ENCODE measurements at regions not wholly inside any gene's neighbourhood (a gene's known extent, or its start where the extent isn't known, plus 50 kb on each side); places are given as distances from the start of the nearest gene placed in this dataset.
"Not testable (repeated sequence)": the region's sequence is repeated elsewhere in the genome, so short reads cannot be mapped to it uniquely, and the experiment has no call there.

GRCh38 chr3:91348064-91348463 is 2240.6 kb downstream of the EPHA3 start:
- not testable (repeated sequence) for ATAC-seq; DNase-seq (ENCODE audit: low spot score)

- ATAC-seq; DNase-seq (ENCODE audit: low spot score): not testable (repeated sequence)
Measured at GRCh38 chr3:91349072-91349471, 2241.7 kb downstream of the EPHA3 start.

- ATAC-seq; DNase-seq (ENCODE audit: low spot score): not testable (repeated sequence)
Measured at GRCh38 chr3:91352161-91352560, 2244.7 kb downstream of the EPHA3 start.

GRCh38 chr3:91359278-91359677 is 2251.9 kb downstream of the EPHA3 start:
- ATAC-seq; DNase-seq (ENCODE audit: low spot score): not testable (repeated sequence)

GRCh38 chr3:91383100-91383894 is 2275.9 kb downstream of the EPHA3 start:
- not testable (repeated sequence) for DNase-seq (ENCODE audit: low spot score); ATAC-seq

GRCh38 chr3:91403938-91404337 is 2296.5 kb downstream of the EPHA3 start:
- not testable (repeated sequence) for ATAC-seq; DNase-seq (ENCODE audit: low spot score)

GRCh38 chr3:91442063-91442462 is 2334.6 kb downstream of the EPHA3 start:
- DNase-seq (ENCODE audit: low spot score) = not testable (repeated sequence)
- ATAC-seq = peak; percentile 45

GRCh38 chr3:91442483-91442882 is 2335.1 kb downstream of the EPHA3 start:
- ATAC-seq; DNase-seq (ENCODE audit: low spot score): not testable (repeated sequence)

- not testable (repeated sequence) for ATAC-seq; DNase-seq (ENCODE audit: low spot score)
Measured at GRCh38 chr3:91448379-91448778, 2341.0 kb downstream of the EPHA3 start.

- not testable (repeated sequence) for ATAC-seq; DNase-seq (ENCODE audit: low spot score)
Measured at GRCh38 chr3:91466517-91466916, 2359.1 kb downstream of the EPHA3 start.

- DNase-seq (ENCODE audit: low spot score); ATAC-seq: not testable (repeated sequence)
Measured at GRCh38 chr3:91469251-91469650, 2361.8 kb downstream of the EPHA3 start.

GRCh38 chr3:91485026-91485425 is 2377.6 kb downstream of the EPHA3 start:
- not testable (repeated sequence) for DNase-seq (ENCODE audit: low spot score); ATAC-seq

- DNase-seq (ENCODE audit: low spot score); ATAC-seq: not testable (repeated sequence)
Measured at GRCh38 chr3:91485891-91486290, 2378.5 kb downstream of the EPHA3 start.

- ATAC-seq; DNase-seq (ENCODE audit: low spot score): not testable (repeated sequence)
Measured at GRCh38 chr3:91497712-91498111, 2390.3 kb downstream of the EPHA3 start.

- DNase-seq (ENCODE audit: low spot score); ATAC-seq: not testable (repeated sequence)
Measured at GRCh38 chr3:91499850-91500249, 2392.4 kb downstream of the EPHA3 start.

- DNase-seq (ENCODE audit: low spot score); ATAC-seq: not testable (repeated sequence)
Measured at GRCh38 chr3:91504874-91505273, 2397.5 kb downstream of the EPHA3 start.

Data from left lobe of liver (tissue), 2 donors.